IMR-90 (cell line): ENCODE measurements at regions not wholly inside any gene's neighbourhood (a gene's known extent, or its start where the extent isn't known, plus 50 kb on each side); places are given as distances from the start of the nearest gene placed in this dataset.
"Not testable (repeated sequence)": the region's sequence is repeated elsewhere in the genome, so short reads cannot be mapped to it uniquely, and the experiment has no call there.

Experiments
- ATAC-seq: fragments of 200-7000 bp; cut with Tn5 transposase; 2 replicates; pipeline ENCODE4 v1.9.1; 2020; ENCODE audit warnings: low read depth, mild to moderate bottlenecking, moderate library complexity
- BruUV-seq: library from RNA; stranded (reverse); fragments of 400-500 nt; replicated peaks from 2 replicates; lab custom pipeline; 2021; lab: Mats Ljungman, UMichigan
- CTCF ChIA-PET: fragments of 300-600 bp; formaldehyde crosslinking; extraction: SDS; loops from one replicate; lab custom pipeline; 2021; ENCODE audit warnings: antibody characterized with exemption; lab: Yijun Ruan, JAX
- POLR2A ChIA-PET: fragments of 300-600 bp; sonication (Branson Sonifier 250); formaldehyde crosslinking; loops from one replicate; lab custom pipeline; 2022; ENCODE audit warnings: antibody characterized with exemption; ENCODE audit not compliant: unreplicated experiment; lab: Charles Lee
- DNase-seq: peaks from one replicate; pipeline ENCODE4 v3.0.0; 2013
- H2AFZ ChIP-seq: replicated peaks from 2 replicates; pipeline ENCODE3; 2013; ENCODE audit warnings: low read length, mild to moderate bottlenecking; ENCODE audit not compliant: poor library complexity
- H2AK5ac ChIP-seq: 2 replicates; pipeline ENCODE4 v1.6.1; 2013; ENCODE audit warnings: low read depth, low read length, inconsistent platforms
- H2AK9ac ChIP-seq: replicated peaks from 2 replicates; pipeline ENCODE3; 2013; ENCODE audit warnings: mild to moderate bottlenecking, low read depth, low read length, moderate library complexity; ENCODE audit not compliant: poor library complexity
- H2BK120ac ChIP-seq: 2 replicates; pipeline ENCODE4 v1.6.1; 2013; ENCODE audit warnings: low read depth, low read length, inconsistent platforms
- H2BK15ac ChIP-seq: 3 replicates; pipeline ENCODE4 v1.6.1; 2013; ENCODE audit warnings: low read depth, low read length, inconsistent platforms
- H2BK20ac ChIP-seq: 2 replicates; pipeline ENCODE4 v1.6.1; 2013; ENCODE audit warnings: low read depth, mild to moderate bottlenecking, inconsistent platforms, low read length, moderate library complexity
- H2BK5ac ChIP-seq: 2 replicates; pipeline ENCODE4 v1.6.1; 2013; ENCODE audit warnings: mild to moderate bottlenecking, low read depth, low read length, inconsistent platforms; ENCODE audit not compliant: poor library complexity, severe bottlenecking
- H3K14ac ChIP-seq: replicated peaks from 2 replicates; pipeline ENCODE4 v1.6.1; 2013; ENCODE audit warnings: low read depth, low read length, inconsistent platforms
- H3K18ac ChIP-seq: 2 replicates; pipeline ENCODE4 v1.6.1; 2013; ENCODE audit warnings: low read depth, low read length, control low read depth
- H3K23ac ChIP-seq: 2 replicates; pipeline ENCODE4 v1.6.1; 2013; ENCODE audit warnings: low read depth, low read length, inconsistent platforms
- H3K27ac ChIP-seq: 2 replicates; pipeline ENCODE4 v1.5.1; 2013; ENCODE audit warnings: mild to moderate bottlenecking, control low read depth, low read length; ENCODE audit not compliant: insufficient read depth
- H3K27me3 ChIP-seq: 2 replicates; pipeline ENCODE4 v1.6.1; 2013; ENCODE audit warnings: low read length; ENCODE audit not compliant: control insufficient read depth, insufficient read depth
- H3K36me3 ChIP-seq: 2 replicates; pipeline ENCODE4 v1.6.1; 2013; ENCODE audit warnings: low read length, mixed read lengths; ENCODE audit not compliant: control insufficient read depth, insufficient read depth
- H3K4ac ChIP-seq: 2 replicates; pipeline ENCODE4 v1.6.1; 2013; ENCODE audit warnings: low read depth, low read length, inconsistent platforms
- H3K4me1 ChIP-seq: 2 replicates; pipeline ENCODE4 v1.6.1; 2013; ENCODE audit warnings: low read length, mixed read lengths; ENCODE audit not compliant: control insufficient read depth, insufficient read depth
- H3K4me2 ChIP-seq: 2 replicates; pipeline ENCODE4 v1.6.1; 2013; ENCODE audit warnings: low read depth, mild to moderate bottlenecking, control low read depth, low read length, moderate library complexity
- H3K4me3 ChIP-seq: 2 replicates; pipeline ENCODE4 v1.5.1; 2013; ENCODE audit warnings: low read depth, mild to moderate bottlenecking, control low read depth, low read length, moderate library complexity; ENCODE audit not compliant: insufficient read depth
- H3K56ac ChIP-seq: 2 replicates; pipeline ENCODE4 v1.6.1; 2013; ENCODE audit warnings: low read length, inconsistent platforms; ENCODE audit not compliant: insufficient read depth; ENCODE audit errors: extremely low read depth
- H3K79me1 ChIP-seq, 2 experiments: 2 replicates each; pipeline ENCODE4 v1.6.1; 2013; ENCODE audit warnings: low read length in 2 of 2, inconsistent platforms in 1 of 2, low read depth in 1 of 2
- H3K9ac ChIP-seq: 2 replicates; pipeline ENCODE4 v1.6.1; 2013; ENCODE audit warnings: low read depth, low read length, control low read depth
- H3K9me1 ChIP-seq: 2 replicates; pipeline ENCODE4 v1.6.1; 2013; ENCODE audit warnings: low read length, inconsistent platforms; ENCODE audit not compliant: insufficient read depth
- H3K9me3 ChIP-seq: 2 replicates; pipeline ENCODE4 v1.6.1; 2013; ENCODE audit warnings: low read length; ENCODE audit not compliant: control insufficient read depth, insufficient read depth
- H4K20me1 ChIP-seq: 2 replicates; pipeline ENCODE4 v1.6.1; 2013; ENCODE audit warnings: low read length, inconsistent platforms; ENCODE audit not compliant: insufficient read depth
- H4K5ac ChIP-seq: 2 replicates; pipeline ENCODE4 v1.6.1; 2013; ENCODE audit warnings: mild to moderate bottlenecking, low read depth, low read length, control low read depth
- H4K8ac ChIP-seq, 2 experiments: 2 replicates each; pipeline ENCODE4 v1.6.1; 2013; ENCODE audit warnings: low read depth in 2 of 2, low read length in 2 of 2, control low read depth in 1 of 2, inconsistent platforms in 1 of 2
- H4K91ac ChIP-seq: 2 replicates; pipeline ENCODE4 v1.6.1; 2013; ENCODE audit warnings: low read depth, low read length, inconsistent platforms; ENCODE audit not compliant: insufficient read depth
- MAFK ChIP-seq: IDR thresholded peaks from 2 replicates; pipeline ENCODE4 v1.6.1; 2012; ENCODE audit warnings: low read depth, low read length, improper control_type of control experiment
- WGBS, 2 experiments: methylation state at CpG; one replicate each; pipeline versions ENCODE4 v1.1.5 to v1.1.7; 2013; ENCODE audit warnings: missing lambda C conversion rate in 2 of 2; ENCODE audit not compliant: insufficient read length in 1 of 2; ENCODE audit errors: extremely low coverage in 2 of 2; 5-methylcytosine and 5-hydroxymethylcytosine counted together
- dilution Hi-C: fragments of 300-500 bp; cut with HindIII; formaldehyde crosslinking; loops from one replicate; pipeline ENCODE4 v1.14.3; 2018; ENCODE audit warnings: low sequenced_read_pairs; ENCODE audit not compliant: unreplicated experiment
- in situ Hi-C: fragments of 300-500 bp; cut with MboI; formaldehyde crosslinking; loops from 3 replicates; pipeline ENCODE4 v1.14.3; 2019; ENCODE audit warnings: low sequenced_read_pairs, inconsistent platforms, mixed read lengths
- intact Hi-C: fragments of 100-400 bp; cut with micrococcal nuclease; formaldehyde crosslinking; loops from 2 replicates; pipeline ENCODE4 v1.10.0; 2022

DNA sequence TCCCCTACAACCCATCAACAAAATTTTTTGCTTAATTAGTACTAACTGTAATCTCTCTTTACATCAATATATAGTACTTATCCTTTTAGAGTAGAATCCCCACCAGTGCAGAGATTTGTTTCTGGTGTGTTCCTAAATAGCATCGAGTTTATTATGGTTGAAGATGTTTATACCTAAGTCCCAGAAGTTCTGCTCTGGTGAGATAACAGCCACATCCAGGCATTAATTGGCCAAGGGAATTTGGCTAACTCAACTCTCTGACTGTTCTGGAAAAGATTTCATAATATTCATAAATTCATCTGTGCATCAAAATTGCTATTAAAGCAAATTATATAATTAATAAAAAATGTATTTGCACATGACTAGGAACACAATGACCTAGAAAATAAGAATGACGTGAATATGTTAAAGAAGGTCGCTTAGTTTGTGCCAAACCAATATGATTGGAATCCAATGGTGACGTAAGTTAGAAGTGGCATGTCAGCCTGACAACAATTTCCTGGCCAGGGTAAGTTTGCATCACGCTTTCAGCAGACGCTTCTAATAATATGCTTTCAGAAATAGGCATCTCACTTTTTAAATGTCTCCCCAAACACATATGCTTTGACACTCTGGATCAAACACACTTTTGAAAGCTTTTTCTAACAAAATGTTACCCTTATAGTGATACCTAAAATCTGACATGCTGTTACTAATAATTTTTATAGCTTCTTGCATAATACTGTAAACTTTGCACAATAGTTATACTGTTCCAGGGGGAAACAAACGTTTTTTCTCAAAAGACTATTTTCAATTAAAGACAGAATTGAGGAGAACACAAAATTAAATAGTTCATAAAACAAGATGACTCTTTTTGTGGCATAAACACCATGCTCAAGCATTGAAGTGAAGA, 236.7 kb downstream of the TENT5A start (continued):
- no peak for TF ChIP-seq MAFK

DNA sequence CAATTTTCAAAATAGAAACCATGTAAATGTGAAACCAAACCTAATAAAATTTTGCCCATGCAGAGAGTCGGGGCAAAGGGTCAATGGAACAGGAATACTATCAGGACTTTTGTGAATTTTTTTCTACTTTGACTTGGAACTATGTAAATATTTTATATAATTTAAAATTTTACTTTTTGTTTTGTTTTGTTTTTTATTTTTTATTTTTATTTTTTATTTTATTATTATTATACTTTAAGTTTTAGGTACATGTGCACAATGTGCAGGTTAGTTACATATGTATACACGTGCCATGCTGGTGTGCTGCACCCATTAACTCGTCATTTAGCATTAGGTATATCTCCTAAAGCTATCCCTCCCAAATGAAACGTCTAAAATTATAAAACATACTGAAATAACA, 238.3 kb downstream of the TENT5A start:
- POLR2A ChIA-PET, dilution Hi-C loops, intact Hi-C loops, H3K79me1 ChIP-seq, H4K20me1 ChIP-seq, H2BK120ac ChIP-seq, in situ Hi-C loops, H4K91ac ChIP-seq, H2AFZ ChIP-seq, DNase-seq, H3K36me3 ChIP-seq, H3K4ac ChIP-seq, H3K9me1 ChIP-seq, H2AK5ac ChIP-seq, ATAC-seq, H2BK15ac ChIP-seq, H3K18ac ChIP-seq, H3K23ac ChIP-seq, H3K14ac ChIP-seq, H4K8ac ChIP-seq, H2AK9ac ChIP-seq, H3K9ac ChIP-seq, CTCF ChIA-PET, BruUV-seq, H3K27me3 ChIP-seq, H3K9me3 ChIP-seq, H2BK5ac ChIP-seq, H4K5ac ChIP-seq, H3K4me3 ChIP-seq, H3K4me1 ChIP-seq, H2BK20ac ChIP-seq, H3K27ac ChIP-seq, H3K56ac ChIP-seq, H3K4me2 ChIP-seq: not testable (repeated sequence)
- no CpG with 5 or more reads among the region's 4 CpGs for WGBS, 2 experiments
